ENCODE measurements at regions not wholly inside any gene's neighbourhood (a gene's known extent, or its start where the extent isn't known, plus 50 kb on each side); places are given as distances from the start of the nearest gene placed in this dataset.

DNA sequence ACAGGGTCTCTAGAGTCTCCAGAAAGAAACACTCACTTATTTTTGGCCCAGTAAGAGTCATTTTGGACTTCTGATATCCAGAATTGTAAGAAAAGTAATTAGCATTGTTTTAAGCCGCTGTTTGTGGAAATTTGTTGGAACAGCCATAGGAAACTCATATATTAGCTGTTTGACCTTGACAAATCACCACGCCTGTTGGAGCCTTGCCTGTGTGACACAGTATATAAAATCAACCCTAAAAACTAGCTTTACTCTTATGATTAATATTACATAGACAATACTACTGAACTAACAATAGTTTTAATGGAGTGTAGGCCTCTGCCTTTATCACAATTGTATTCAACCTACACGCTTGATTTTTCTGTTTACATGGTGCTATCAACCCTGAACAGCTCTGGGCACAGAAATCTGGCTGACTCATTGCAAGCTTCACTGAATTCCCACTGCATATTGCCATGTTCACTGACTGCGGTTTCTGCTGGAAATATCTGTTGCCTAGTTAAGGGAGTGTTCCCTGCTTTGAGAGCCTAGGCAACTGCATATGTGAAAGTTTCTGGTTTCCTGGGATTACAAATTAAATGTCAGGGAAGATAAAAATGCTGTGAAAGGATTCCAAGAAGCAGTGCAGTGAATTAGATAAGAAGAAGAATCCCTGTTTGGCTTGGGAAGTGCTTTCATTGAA, 419.5 kb upstream of the DEPDC1 start:
- TF ChIP-seq ZFP3 (CRISPR knock-in tag; IDR thresholded peaks at IDR 0.05) (no peak), ISL1 (CRISPR knock-in tag; IDR thresholded peaks at IDR 0.05) (peak; percentile 78), CSDC2 (CRISPR knock-in tag; IDR thresholded peaks at IDR 0.05) (0 out of 2 replicates have a peak, but pooled peaks have one; percentile 35)
- no peak for ATAC-seq

DNA sequence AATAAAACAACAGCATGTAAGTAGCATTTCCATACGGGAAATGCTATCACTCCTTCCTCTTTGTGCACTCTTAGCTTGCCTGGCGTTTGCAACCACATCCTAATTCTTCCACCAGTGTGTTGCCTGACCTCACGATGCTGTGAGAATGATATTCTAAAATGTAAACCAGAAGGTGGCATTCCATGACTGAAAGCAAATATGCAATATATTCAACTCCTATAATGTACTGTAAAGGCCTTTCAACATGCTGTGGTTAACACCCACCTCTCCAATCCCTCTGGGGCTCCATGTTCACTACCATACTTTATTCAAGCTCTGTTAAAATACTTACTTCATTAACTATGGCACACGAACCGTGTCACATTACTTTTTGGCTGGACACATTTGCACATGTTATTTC, 420.6 kb upstream of the DEPDC1 start:
- no peak for TF ChIP-seq ZNF565 (CRISPR knock-in tag; conservative IDR thresholded peaks at IDR 0.05; ENCODE audit: low read depth)
- TF ChIP-seq ZC3H10 (CRISPR knock-in tag; IDR thresholded peaks at IDR 0.05), result no peak
- TF ChIP-seq, protein P1, sequence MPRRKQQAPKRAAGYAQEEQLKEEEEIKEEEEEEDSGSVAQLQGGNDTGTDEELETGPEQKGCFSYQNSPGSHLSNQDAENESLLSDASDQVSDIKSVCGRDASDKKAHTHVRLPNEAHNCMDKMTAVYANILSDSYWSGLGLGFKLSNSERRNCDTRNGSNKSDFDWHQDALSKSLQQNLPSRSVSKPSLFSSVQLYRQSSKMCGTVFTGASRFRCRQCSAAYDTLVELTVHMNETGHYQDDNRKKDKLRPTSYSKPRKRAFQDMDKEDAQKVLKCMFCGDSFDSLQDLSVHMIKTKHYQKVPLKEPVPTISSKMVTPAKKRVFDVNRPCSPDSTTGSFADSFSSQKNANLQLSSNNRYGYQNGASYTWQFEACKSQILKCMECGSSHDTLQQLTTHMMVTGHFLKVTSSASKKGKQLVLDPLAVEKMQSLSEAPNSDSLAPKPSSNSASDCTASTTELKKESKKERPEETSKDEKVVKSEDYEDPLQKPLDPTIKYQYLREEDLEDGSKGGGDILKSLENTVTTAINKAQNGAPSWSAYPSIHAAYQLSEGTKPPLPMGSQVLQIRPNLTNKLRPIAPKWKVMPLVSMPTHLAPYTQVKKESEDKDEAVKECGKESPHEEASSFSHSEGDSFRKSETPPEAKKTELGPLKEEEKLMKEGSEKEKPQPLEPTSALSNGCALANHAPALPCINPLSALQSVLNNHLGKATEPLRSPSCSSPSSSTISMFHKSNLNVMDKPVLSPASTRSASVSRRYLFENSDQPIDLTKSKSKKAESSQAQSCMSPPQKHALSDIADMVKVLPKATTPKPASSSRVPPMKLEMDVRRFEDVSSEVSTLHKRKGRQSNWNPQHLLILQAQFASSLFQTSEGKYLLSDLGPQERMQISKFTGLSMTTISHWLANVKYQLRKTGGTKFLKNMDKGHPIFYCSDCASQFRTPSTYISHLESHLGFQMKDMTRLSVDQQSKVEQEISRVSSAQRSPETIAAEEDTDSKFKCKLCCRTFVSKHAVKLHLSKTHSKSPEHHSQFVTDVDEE (CRISPR knock-in tag; IDR thresholded peaks at IDR 0.05), result no peak
- no peak for TF ChIP-seq ISL1 (CRISPR knock-in tag; IDR thresholded peaks at IDR 0.05)
- no peak for TF ChIP-seq ZFP30 (CRISPR knock-in tag; IDR thresholded peaks at IDR 0.05)
- no peak for TF ChIP-seq BACH2 (CRISPR knock-in tag; IDR thresholded peaks at IDR 0.05; ENCODE audit: borderline replicate concordance)
- TF ChIP-seq, protein P2, sequence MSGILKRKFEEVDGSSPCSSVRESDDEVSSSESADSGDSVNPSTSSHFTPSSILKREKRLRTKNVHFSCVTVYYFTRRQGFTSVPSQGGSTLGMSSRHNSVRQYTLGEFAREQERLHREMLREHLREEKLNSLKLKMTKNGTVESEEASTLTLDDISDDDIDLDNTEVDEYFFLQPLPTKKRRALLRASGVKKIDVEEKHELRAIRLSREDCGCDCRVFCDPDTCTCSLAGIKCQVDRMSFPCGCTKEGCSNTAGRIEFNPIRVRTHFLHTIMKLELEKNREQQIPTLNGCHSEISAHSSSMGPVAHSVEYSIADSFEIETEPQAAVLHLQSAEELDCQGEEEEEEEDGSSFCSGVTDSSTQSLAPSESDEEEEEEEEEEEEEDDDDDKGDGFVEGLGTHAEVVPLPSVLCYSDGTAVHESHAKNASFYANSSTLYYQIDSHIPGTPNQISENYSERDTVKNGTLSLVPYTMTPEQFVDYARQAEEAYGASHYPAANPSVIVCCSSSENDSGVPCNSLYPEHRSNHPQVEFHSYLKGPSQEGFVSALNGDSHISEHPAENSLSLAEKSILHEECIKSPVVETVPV (CRISPR knock-in tag; IDR thresholded peaks at IDR 0.05), result no peak
- no peak for TF ChIP-seq CSDC2 (CRISPR knock-in tag; IDR thresholded peaks at IDR 0.05)
- TF ChIP-seq ZNF8 (CRISPR knock-in tag; IDR thresholded peaks at IDR 0.05), result no peak
- TF ChIP-seq, protein P3, sequence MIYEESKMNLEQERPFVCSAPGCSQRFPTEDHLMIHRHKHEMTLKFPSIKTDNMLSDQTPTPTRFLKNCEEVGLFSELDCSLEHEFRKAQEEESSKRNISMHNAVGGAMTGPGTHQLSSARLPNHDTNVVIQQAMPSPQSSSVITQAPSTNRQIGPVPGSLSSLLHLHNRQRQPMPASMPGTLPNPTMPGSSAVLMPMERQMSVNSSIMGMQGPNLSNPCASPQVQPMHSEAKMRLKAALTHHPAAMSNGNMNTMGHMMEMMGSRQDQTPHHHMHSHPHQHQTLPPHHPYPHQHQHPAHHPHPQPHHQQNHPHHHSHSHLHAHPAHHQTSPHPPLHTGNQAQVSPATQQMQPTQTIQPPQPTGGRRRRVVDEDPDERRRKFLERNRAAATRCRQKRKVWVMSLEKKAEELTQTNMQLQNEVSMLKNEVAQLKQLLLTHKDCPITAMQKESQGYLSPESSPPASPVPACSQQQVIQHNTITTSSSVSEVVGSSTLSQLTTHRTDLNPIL (CRISPR knock-in tag; IDR thresholded peaks at IDR 0.05; ENCODE audit: low read depth), result no peak
- TF ChIP-seq, protein P4, sequence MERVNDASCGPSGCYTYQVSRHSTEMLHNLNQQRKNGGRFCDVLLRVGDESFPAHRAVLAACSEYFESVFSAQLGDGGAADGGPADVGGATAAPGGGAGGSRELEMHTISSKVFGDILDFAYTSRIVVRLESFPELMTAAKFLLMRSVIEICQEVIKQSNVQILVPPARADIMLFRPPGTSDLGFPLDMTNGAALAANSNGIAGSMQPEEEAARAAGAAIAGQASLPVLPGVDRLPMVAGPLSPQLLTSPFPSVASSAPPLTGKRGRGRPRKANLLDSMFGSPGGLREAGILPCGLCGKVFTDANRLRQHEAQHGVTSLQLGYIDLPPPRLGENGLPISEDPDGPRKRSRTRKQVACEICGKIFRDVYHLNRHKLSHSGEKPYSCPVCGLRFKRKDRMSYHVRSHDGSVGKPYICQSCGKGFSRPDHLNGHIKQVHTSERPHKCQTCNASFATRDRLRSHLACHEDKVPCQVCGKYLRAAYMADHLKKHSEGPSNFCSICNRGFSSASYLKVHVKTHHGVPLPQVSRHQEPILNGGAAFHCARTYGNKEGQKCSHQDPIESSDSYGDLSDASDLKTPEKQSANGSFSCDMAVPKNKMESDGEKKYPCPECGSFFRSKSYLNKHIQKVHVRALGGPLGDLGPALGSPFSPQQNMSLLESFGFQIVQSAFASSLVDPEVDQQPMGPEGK (CRISPR knock-in tag; IDR thresholded peaks at IDR 0.05; ENCODE audit: borderline replicate concordance), result no peak
- no peak for TF ChIP-seq GLIS3 (CRISPR knock-in tag; IDR thresholded peaks at IDR 0.05)
- TF ChIP-seq SNAI2 (CRISPR knock-in tag; IDR thresholded peaks at IDR 0.05), result no peak
- no peak for TF ChIP-seq RARB (CRISPR knock-in tag; IDR thresholded peaks at IDR 0.05)
- no peak for TF ChIP-seq TOX (CRISPR knock-in tag; IDR thresholded peaks at IDR 0.05; ENCODE audit: borderline replicate concordance)
- no peak for ATAC-seq

DNA sequence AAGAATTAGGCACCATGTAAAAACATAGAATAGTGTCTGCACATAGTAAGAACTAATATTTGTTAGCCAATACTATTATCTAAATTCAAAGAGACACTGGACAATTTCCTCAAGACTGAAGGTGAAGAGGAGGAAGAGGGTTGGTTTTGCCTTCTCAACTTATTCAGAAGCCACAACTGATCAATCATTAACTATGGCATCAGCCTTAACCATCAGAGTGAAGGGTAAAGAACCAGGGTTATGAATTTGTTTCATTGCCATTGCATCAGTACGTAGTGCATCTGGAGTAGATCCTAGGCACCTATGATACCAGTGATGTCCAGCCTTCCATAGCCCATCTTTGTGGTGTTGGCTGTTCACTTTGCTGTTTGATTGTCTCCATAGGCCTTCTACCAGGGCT, 421.7 kb upstream of the DEPDC1 start:
- ATAC-seq, result no peak
- TF ChIP-seq ZC3H10 (CRISPR knock-in tag; IDR thresholded peaks at IDR 0.05), result no peak
- TF ChIP-seq TCF4 (CRISPR knock-in tag; IDR thresholded peaks at IDR 0.05; ENCODE audit: borderline replicate concordance), result no peak
- TF ChIP-seq, protein P3 (CRISPR knock-in tag; IDR thresholded peaks at IDR 0.05; ENCODE audit: low read depth), result no peak
- TF ChIP-seq ESRRG (CRISPR knock-in tag; IDR thresholded peaks at IDR 0.05), result no peak
- no peak for TF ChIP-seq ZNF8 (CRISPR knock-in tag; IDR thresholded peaks at IDR 0.05)
- no peak for TF ChIP-seq BACH2 (CRISPR knock-in tag; IDR thresholded peaks at IDR 0.05; ENCODE audit: borderline replicate concordance)
- no peak for TF ChIP-seq TOX (CRISPR knock-in tag; IDR thresholded peaks at IDR 0.05; ENCODE audit: borderline replicate concordance)
- no peak for TF ChIP-seq GLIS3 (CRISPR knock-in tag; IDR thresholded peaks at IDR 0.05)
- no peak for TF ChIP-seq PPARA (CRISPR knock-in tag; IDR thresholded peaks at IDR 0.05; ENCODE audit: borderline replicate concordance)
- no peak for TF ChIP-seq ISL1 (CRISPR knock-in tag; IDR thresholded peaks at IDR 0.05)
- TF ChIP-seq, protein P5, sequence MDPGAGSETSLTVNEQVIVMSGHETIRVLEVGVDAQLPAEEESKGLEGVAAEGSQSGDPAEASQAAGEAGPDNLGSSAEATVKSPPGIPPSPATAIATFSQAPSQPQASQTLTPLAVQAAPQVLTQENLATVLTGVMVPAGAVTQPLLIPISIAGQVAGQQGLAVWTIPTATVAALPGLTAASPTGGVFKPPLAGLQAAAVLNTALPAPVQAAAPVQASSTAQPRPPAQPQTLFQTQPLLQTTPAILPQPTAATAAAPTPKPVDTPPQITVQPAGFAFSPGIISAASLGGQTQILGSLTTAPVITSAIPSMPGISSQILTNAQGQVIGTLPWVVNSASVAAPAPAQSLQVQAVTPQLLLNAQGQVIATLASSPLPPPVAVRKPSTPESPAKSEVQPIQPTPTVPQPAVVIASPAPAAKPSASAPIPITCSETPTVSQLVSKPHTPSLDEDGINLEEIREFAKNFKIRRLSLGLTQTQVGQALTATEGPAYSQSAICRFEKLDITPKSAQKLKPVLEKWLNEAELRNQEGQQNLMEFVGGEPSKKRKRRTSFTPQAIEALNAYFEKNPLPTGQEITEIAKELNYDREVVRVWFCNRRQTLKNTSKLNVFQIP (CRISPR knock-in tag; IDR thresholded peaks at IDR 0.05; ENCODE audit: borderline replicate concordance, low read depth), result no peak
- no peak for TF ChIP-seq CSDC2 (CRISPR knock-in tag; IDR thresholded peaks at IDR 0.05)
- no peak for TF ChIP-seq OSR1 (CRISPR knock-in tag; IDR thresholded peaks at IDR 0.05)
- no peak for TF ChIP-seq ZNF70 (CRISPR knock-in tag; IDR thresholded peaks at IDR 0.05)
- no peak for TF ChIP-seq ZNF565 (CRISPR knock-in tag; conservative IDR thresholded peaks at IDR 0.05; ENCODE audit: low read depth)
- TF ChIP-seq, protein P2 (CRISPR knock-in tag; IDR thresholded peaks at IDR 0.05), result no peak
- TF ChIP-seq RARB (CRISPR knock-in tag; IDR thresholded peaks at IDR 0.05), result no peak
- TF ChIP-seq ZFP3 (CRISPR knock-in tag; IDR thresholded peaks at IDR 0.05), result no peak
